ENCODE measurements at regions not wholly inside any gene's neighbourhood (a gene's known extent, or its start where the extent isn't known, plus 50 kb on each side); places are given as distances from the start of the nearest gene placed in this dataset.

DNA sequence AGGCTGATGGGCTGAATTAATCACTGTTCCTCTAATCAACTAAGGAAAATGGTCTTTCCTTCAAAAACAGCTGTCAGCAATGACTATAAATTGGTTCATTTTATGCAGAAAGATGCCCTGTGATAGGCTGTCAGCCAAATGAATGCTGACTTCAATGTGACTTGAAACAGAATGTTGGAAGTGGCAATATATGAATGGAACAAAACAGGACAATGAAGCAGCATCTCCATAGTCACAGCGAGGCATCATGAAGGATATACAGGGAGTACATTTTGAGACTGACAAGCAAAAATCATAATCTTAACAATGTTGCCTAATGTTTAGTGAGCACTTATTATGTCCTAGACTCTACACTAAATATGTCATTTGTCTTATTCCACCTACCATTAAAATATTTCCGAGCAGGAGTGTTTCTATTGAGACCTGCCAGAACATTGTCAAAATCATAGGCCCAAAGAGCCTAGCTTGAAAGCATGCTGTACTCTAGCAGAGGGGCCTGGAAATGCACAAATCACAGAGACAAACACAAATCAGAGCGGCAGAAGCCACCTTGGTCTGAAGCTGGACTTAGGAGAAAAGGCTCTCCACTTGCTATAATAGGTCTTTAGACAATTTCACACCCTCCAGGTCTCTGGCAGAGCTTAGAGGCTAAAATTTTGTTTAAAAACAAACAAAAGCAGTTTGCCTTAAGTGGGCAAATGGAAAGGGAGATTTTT, 63.3 kb downstream of the FAM50B start:
- TF ChIP-seq, protein P1, sequence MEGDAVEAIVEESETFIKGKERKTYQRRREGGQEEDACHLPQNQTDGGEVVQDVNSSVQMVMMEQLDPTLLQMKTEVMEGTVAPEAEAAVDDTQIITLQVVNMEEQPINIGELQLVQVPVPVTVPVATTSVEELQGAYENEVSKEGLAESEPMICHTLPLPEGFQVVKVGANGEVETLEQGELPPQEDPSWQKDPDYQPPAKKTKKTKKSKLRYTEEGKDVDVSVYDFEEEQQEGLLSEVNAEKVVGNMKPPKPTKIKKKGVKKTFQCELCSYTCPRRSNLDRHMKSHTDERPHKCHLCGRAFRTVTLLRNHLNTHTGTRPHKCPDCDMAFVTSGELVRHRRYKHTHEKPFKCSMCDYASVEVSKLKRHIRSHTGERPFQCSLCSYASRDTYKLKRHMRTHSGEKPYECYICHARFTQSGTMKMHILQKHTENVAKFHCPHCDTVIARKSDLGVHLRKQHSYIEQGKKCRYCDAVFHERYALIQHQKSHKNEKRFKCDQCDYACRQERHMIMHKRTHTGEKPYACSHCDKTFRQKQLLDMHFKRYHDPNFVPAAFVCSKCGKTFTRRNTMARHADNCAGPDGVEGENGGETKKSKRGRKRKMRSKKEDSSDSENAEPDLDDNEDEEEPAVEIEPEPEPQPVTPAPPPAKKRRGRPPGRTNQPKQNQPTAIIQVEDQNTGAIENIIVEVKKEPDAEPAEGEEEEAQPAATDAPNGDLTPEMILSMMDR (IDR thresholded peaks at IDR 0.05) = no peak
- TF ChIP-seq EZH2 (IDR thresholded peaks at IDR 0.05; ENCODE audit: borderline replicate concordance, insufficient read depth, low read depth, low read length, poor library complexity, severe bottlenecking) = no peak

Data from B cell (primary cell).